ENCODE measurements at regions not wholly inside any gene's neighbourhood (a gene's known extent, or its start where the extent isn't known, plus 50 kb on each side); places are given as distances from the start of the nearest gene placed in this dataset.

GRCh38 chr1:70893381-70893780, 154.2 kb downstream of the PTGER3 start:
- H3K9me3 ChIP-seq (replicated peaks; ENCODE audit: control insufficient read depth, insufficient read depth, low read length): no peaks in the 10 kb centered on the region
- no peaks in the 10 kb centered on the region for H3K4me1 ChIP-seq (ENCODE audit: control insufficient read depth, insufficient read depth, low read length)
- ChIA-PET SMC1A (ENCODE audit: uncharacterized antibody, unreplicated experiment) (no interaction called here), RAD21 (ENCODE audit: unreplicated experiment) (interaction anchor here (1.3 kb wide), 1 partner anchor 14 kb away, joined by 4 read pairs; no protein-coding TSS in a partner anchor), POLR2A (no interaction called here), CTCF (no interaction called here)
- H3K27me3 ChIP-seq (replicated peaks in 1 of 2; ENCODE audit: control insufficient read depth in 2 of 2, insufficient read depth in 2 of 2, low read length in 1 of 2): no peaks in the 10 kb centered on the region
- H4K20me1 ChIP-seq (ENCODE audit: control insufficient read depth, insufficient read depth): no peaks in the 10 kb centered on the region
- no peak overlapping the region for H2AFZ ChIP-seq (ENCODE audit: control insufficient read depth, low read depth, low read length)
- WGBS (ENCODE audit: insufficient coverage, insufficient replicate concordance, low lambda C conversion rate, missing lambda C conversion rate): 4% methylated on average over 3 of the region's 3 CpGs
- in situ Hi-C loops (cut with MboI): no loop called here
- H3K27ac ChIP-seq (ENCODE audit: control insufficient read depth, insufficient read depth): no peak overlapping the region
- DNase-seq (ENCODE audit: low read depth, low spot score) (no peak), FAIRE-seq (no peak), ATAC-seq (no peak)
- no peak overlapping the region for H3K4me3 ChIP-seq
- intact Hi-C loops (cut with micrococcal nuclease; ENCODE audit: unreplicated experiment): no loop called here
- no peaks in the 10 kb centered on the region for H3K79me2 ChIP-seq (ENCODE audit: control insufficient read depth, insufficient read depth, low read length)
- no peak for TF ChIP-seq DPF2 (IDR thresholded peaks at IDR 0.05)
- TF ChIP-seq EZH2 (IDR thresholded peaks at IDR 0.05; ENCODE audit: borderline replicate concordance, control insufficient read depth, low read depth, low read length): no peak
- no peak for TF ChIP-seq NRF1 (conservative IDR thresholded peaks at IDR 0.05; ENCODE audit: low read depth, low read length)
- TF ChIP-seq ASH2L (IDR thresholded peaks at IDR 0.05; ENCODE audit: borderline replicate concordance, low read depth): no peak
- TF ChIP-seq CBX5 (IDR thresholded peaks at IDR 0.05; ENCODE audit: low read depth): no peak
- TF ChIP-seq SKIL (IDR thresholded peaks at IDR 0.05; ENCODE audit: low read depth, poor library complexity, severe bottlenecking): no peak
- TF ChIP-seq CHD1 (IDR thresholded peaks at IDR 0.05; ENCODE audit: low read depth, low read length): no peak
- TF ChIP-seq, protein P1, sequence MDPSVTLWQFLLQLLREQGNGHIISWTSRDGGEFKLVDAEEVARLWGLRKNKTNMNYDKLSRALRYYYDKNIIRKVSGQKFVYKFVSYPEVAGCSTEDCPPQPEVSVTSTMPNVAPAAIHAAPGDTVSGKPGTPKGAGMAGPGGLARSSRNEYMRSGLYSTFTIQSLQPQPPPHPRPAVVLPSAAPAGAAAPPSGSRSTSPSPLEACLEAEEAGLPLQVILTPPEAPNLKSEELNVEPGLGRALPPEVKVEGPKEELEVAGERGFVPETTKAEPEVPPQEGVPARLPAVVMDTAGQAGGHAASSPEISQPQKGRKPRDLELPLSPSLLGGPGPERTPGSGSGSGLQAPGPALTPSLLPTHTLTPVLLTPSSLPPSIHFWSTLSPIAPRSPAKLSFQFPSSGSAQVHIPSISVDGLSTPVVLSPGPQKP (IDR thresholded peaks at IDR 0.05; ENCODE audit: low read depth, low read length): no peak
- TF ChIP-seq SP1 (IDR thresholded peaks at IDR 0.05; ENCODE audit: low read depth, low read length): no peak
- TF ChIP-seq RAD51 (IDR thresholded peaks at IDR 0.05): no peak
- TF ChIP-seq BCL11A (IDR thresholded peaks at IDR 0.05; ENCODE audit: low read depth, low read length): no peak
- TF ChIP-seq SMAD1 (IDR thresholded peaks at IDR 0.05; ENCODE audit: low read depth, partially characterized antibody): no peak
- no peak for TF ChIP-seq ZBTB33 (IDR thresholded peaks at IDR 0.05)
- TF ChIP-seq TARDBP (IDR thresholded peaks at IDR 0.05; ENCODE audit: borderline replicate concordance): no peak
- no peak overlapping the region for H3K4me2 ChIP-seq (ENCODE audit: control insufficient read depth, insufficient read depth)
- no peak overlapping the region for H3K9ac ChIP-seq (ENCODE audit: control insufficient read depth, insufficient read depth, low read length)
- H3K36me3 ChIP-seq (ENCODE audit: control insufficient read depth in 2 of 2, insufficient read depth in 2 of 2, low read length in 1 of 2): no peaks in the 10 kb centered on the region
- no TSS peak for BruUV-seq (replicated peaks)

All from GM12878 (cell line).